ENCODE measurements at regions not wholly inside any gene's neighbourhood (a gene's known extent, or its start where the extent isn't known, plus 50 kb on each side); places are given as distances from the start of the nearest gene placed in this dataset.

- intact Hi-C loops (cut with micrococcal nuclease) = no loop called here
- TF ChIP-seq REST (IDR thresholded peaks at IDR 0.05; ENCODE audit: low read depth) (no peak), ELF1 (IDR thresholded peaks at IDR 0.05; ENCODE audit: borderline replicate concordance, low read depth) (no peak), POLR2A (IDR thresholded peaks at IDR 0.05; ENCODE audit: borderline replicate concordance, extremely low read depth, insufficient read depth, insufficient read length) (no peak), EZH2phosphoT487 (IDR thresholded peaks at IDR 0.05; ENCODE audit: borderline replicate concordance) (no peak), CBX3 (IDR thresholded peaks at IDR 0.05; ENCODE audit: low read depth) (no peak), EGR1 (IDR thresholded peaks at IDR 0.05; ENCODE audit: low read depth) (no peak), POLR2AphosphoS5 (IDR thresholded peaks at IDR 0.05; ENCODE audit: low read depth, low read length) (no peak), SP1 (IDR thresholded peaks at IDR 0.05; ENCODE audit: low read depth) (no peak), YY1 (IDR thresholded peaks at IDR 0.05; ENCODE audit: extremely low read depth, insufficient replicate concordance, low read depth, low read length) (no peak), EZH2 (IDR thresholded peaks at IDR 0.05) (no peak), MAX (IDR thresholded peaks at IDR 0.05) (no peak), SIN3A (IDR thresholded peaks at IDR 0.05; ENCODE audit: low read depth) (no peak), ZBTB33 (IDR thresholded peaks at IDR 0.05; ENCODE audit: extremely low read depth, insufficient replicate concordance, low read length) (no peak), SRF (IDR thresholded peaks at IDR 0.05; ENCODE audit: low read depth) (no peak), TCF7L2 (IDR thresholded peaks at IDR 0.05; ENCODE audit: borderline replicate concordance, extremely low read depth, insufficient read depth, insufficient read length) (no peak), ZNF274 (IDR thresholded peaks at IDR 0.05; ENCODE audit: low read depth, low read length) (no peak), RAD21 (IDR thresholded peaks at IDR 0.05; ENCODE audit: low read depth) (no peak), ZFX (IDR thresholded peaks at IDR 0.05) (no peak), CTCF (IDR thresholded peaks at IDR 0.05 in 2 of 3, conservative IDR thresholded peaks at IDR 0.05 in 1 of 3; ENCODE audit: borderline replicate concordance in 1 of 3, insufficient read depth in 1 of 3, low read depth in 2 of 3, low read length in 2 of 3) (no peak)
- H3K27me3 ChIP-seq (ENCODE audit: insufficient read depth, low read length) = no peaks in the 10 kb centered on the region
- no peak overlapping the region for H3K9ac ChIP-seq (ENCODE audit: low read length)
- H3K79me2 ChIP-seq (ENCODE audit: insufficient read depth, low read length) = no peaks in the 10 kb centered on the region
- H3K27ac ChIP-seq (ENCODE audit: low read depth, low read length) = no peak overlapping the region
- H3K9me2 ChIP-seq (ENCODE audit: insufficient read depth) = no peaks in the 10 kb centered on the region
- H3K4me1 ChIP-seq (ENCODE audit: control insufficient read depth in 1 of 2, insufficient read depth in 2 of 2, low read length in 2 of 2) = no peaks in the 10 kb centered on the region
- CTCF ChIA-PET = no interaction called here
- H4K20me1 ChIP-seq (ENCODE audit: insufficient read depth) = no peaks in the 10 kb centered on the region
- no peak overlapping the region for H3K4me2 ChIP-seq (ENCODE audit: low read length)
- no peak overlapping the region for H2AFZ ChIP-seq (ENCODE audit: low read depth, low read length, poor library complexity, severe bottlenecking)
- POLR2A ChIA-PET = no interaction called here
- no peaks in the 10 kb centered on the region for H3K9me3 ChIP-seq (ENCODE audit: control insufficient read depth in 1 of 2, insufficient read depth in 1 of 2, low read depth in 1 of 2, low read length in 2 of 2)
- no peak overlapping the region for H3K4me3 ChIP-seq (replicated peaks in 1 of 2; ENCODE audit: low read depth in 1 of 2, low read length in 2 of 2)
- DNase-seq (ENCODE audit: low read depth, low spot score) (no peak), ATAC-seq (no peak)
- H3K36me3 ChIP-seq (ENCODE audit: control insufficient read depth in 1 of 2, insufficient read depth in 2 of 2, low read length in 2 of 2) = no peaks in the 10 kb centered on the region
- no TSS peak for BruUV-seq (replicated peaks)
- RAD21 ChIA-PET (ENCODE audit: low non-redundant PET in 1 of 2, low total read pairs in 2 of 2, uncharacterized antibody in 2 of 2, unreplicated experiment in 2 of 2) = no interaction called here
These were observed 181.2 kb downstream of the COX18 start for GRCh38 chr4:72888331-72888730.

Measured in HCT116 (cell line).